ENCODE measurements at regions not wholly inside any gene's neighbourhood (a gene's known extent, or its start where the extent isn't known, plus 50 kb on each side); places are given as distances from the start of the nearest gene placed in this dataset.

DNA sequence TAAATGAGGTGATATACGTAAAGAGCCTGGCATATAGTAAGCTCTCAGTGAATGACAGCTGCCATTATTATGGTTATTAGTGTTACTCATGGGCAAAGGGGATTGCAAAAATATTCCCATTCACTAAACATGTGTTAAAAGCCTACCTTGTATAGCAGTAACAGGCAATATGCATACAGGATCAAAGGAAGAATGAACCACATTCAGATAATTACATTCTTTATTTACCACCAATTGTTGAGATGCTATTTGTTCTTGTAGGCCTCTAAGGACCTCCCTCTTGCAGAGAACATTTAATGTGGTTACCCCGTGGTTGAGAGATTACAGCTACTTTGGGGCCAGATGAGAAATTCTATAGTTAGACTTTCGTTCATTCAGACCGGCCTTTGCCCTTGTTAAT lies 82.7 kb upstream of the DRD2 start:
- TF ChIP-seq GATA2 (IDR thresholded peaks at IDR 0.05; ENCODE audit: low read depth, low read length) = no peak
- TF ChIP-seq GATA3 (IDR thresholded peaks at IDR 0.05; ENCODE audit: low read depth, low read length) = no peak

All from SH-SY5Y (cell line).